Ectodermal cell (in vitro differentiated cells): ENCODE measurements at regions not wholly inside any gene's neighbourhood (a gene's known extent, or its start where the extent isn't known, plus 50 kb on each side); places are given as distances from the start of the nearest gene placed in this dataset.

Experiments used
- H3K27ac ChIP-seq: 2 replicates; pipeline ENCODE4 v1.7.0; 2013; ENCODE audit warnings: mild to moderate bottlenecking, low read depth, low read length; ENCODE audit not compliant: insufficient read depth, poor library complexity, severe bottlenecking
- H3K27me3 ChIP-seq: 2 replicates; pipeline ENCODE4 v1.7.0; 2013; ENCODE audit warnings: mild to moderate bottlenecking, low read length; ENCODE audit not compliant: insufficient read depth, control insufficient read depth, poor library complexity, severe bottlenecking
- H3K36me3 ChIP-seq: one replicate; pipeline ENCODE4 v1.7.0; 2013; ENCODE audit warnings: low read length; ENCODE audit not compliant: control insufficient read depth, insufficient read depth
- H3K4me1 ChIP-seq: one replicate; pipeline ENCODE4 v1.7.0; 2013; ENCODE audit warnings: low read length; ENCODE audit not compliant: control insufficient read depth, insufficient read depth
- H3K4me3 ChIP-seq: 2 replicates; pipeline ENCODE4 v1.7.0; 2013; ENCODE audit warnings: low read depth, low read length, control low read depth; ENCODE audit not compliant: insufficient read depth
- H3K9me3 ChIP-seq: 2 replicates; pipeline ENCODE4 v1.7.0; 2013; ENCODE audit warnings: mild to moderate bottlenecking, low read length, moderate library complexity; ENCODE audit not compliant: control insufficient read depth
- WGBS, 2 experiments: methylation state at CpG; one replicate each; pipeline ENCODE4 v1.1.7; 2013; ENCODE audit warnings: missing lambda C conversion rate in 2 of 2; 5-methylcytosine and 5-hydroxymethylcytosine counted together

GRCh38 chr14:94890785-94891184 lies 120.9 kb upstream of the GSC start:
- Histone ChIP-seq H3K4me3 (no peak overlapping the region), H3K9me3 (no peaks in the 10 kb centered on the region), H3K36me3 (no peaks in the 10 kb centered on the region), H3K4me1 (peaks cover 3% of the 10 kb centered on the region), H3K27ac (no peak overlapping the region), H3K27me3 (peaks cover 62% of the 10 kb centered on the region)
- 91 to 93% methylated on average over 6 of the region's 6 CpGs for WGBS, 2 experiments

DNA sequence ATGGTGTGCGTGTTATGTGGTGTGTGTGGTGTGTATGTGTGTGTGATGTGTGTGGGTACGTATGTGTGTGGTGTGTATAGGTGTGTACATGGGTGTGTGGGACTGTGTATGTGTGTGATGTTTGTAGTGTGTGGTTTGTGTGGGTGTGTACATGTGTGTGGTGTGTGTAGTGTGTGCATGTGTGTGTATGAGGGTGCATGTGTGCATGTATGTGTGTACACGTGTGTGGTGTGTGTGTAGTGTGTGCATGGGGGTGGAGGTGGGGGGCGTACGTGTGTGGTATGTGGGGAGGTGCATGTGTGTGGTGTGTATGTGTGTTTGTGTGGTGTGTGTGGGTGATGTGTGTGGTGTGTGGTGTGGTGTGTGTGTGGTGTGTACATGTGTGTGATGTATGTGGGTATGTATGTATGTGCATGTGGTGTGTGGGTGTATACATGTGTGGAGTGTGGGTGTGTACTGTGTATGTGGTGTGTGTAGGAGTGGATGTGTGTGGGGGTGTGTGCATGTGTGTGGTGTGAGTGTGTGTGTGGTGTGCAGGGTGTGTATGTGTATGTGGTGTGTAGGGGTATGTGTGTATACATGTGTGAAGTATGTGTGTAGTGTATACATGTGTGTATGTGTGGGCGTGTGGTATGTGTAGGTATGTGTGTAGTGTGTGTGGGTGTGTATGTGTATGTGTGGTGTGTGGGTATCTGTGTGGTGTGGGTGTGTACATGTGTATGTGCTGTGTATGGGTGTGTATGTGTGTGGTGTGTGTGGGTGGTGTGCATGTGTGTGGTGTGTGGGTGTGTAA lies 119.8 kb upstream of the GSC start:
- H3K36me3 ChIP-seq: no peaks in the 10 kb centered on the region
- H3K4me3 ChIP-seq: no peak overlapping the region
- peaks cover 52% of the 10 kb centered on the region for H3K27me3 ChIP-seq
- no peak overlapping the region for H3K27ac ChIP-seq
- H3K4me1 ChIP-seq: peaks cover 3% of the 10 kb centered on the region
- WGBS, 2 experiments: 93% methylated on average over 6 of the region's 6 CpGs
- H3K9me3 ChIP-seq: no peaks in the 10 kb centered on the region

DNA sequence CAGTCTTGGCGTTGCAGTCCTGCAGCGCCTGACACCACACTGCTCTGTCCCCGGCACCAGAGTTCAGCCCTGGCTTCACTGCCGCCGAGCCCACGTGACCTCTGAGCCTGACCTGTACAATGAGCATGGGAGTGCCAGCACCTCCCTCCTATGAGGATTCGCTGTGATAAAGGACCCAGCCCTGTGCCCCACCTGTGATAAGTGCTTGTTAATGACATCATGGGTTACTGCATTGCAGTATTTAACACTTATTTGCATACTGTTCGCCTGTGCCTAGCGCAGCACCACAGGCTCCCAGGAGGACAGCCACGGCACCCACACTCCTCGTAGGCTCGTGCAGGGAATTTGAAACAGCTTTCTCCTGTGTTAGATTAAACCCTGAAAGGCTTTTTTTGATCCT lies 118.2 kb upstream of the GSC start:
- 92 to 93% methylated on average over 12 of the region's 12 CpGs for WGBS, 2 experiments
- H3K4me3 ChIP-seq: no peak overlapping the region
- H3K9me3 ChIP-seq: no peaks in the 10 kb centered on the region
- no peak overlapping the region for H3K27ac ChIP-seq
- peaks cover 3% of the 10 kb centered on the region for H3K4me1 ChIP-seq
- no peaks in the 10 kb centered on the region for H3K36me3 ChIP-seq
- peaks cover 52% of the 10 kb centered on the region for H3K27me3 ChIP-seq

DNA sequence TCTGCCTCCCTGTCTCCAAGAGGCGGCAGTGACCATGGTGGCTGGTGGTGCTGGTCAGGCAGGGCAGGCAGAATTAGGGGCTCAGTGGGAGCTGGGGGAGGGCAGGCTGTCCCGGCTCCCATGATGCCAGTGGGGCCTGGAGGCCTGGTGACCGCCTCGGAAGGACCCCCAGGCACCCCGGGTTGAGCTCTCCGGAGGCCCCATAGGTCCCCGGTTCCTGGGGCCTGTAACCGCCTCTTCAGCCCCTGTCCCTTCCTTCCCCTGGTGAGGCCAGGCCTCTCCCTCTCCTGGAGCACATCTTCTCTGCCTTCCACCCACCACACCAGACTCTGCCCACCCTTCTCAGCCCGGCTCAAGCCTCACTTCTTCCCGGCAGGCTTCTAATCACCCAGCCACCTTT lies 117.7 kb upstream of the GSC start:
- Histone ChIP-seq H3K27ac (no peak overlapping the region), H3K36me3 (no peaks in the 10 kb centered on the region), H3K4me1 (no peaks in the 10 kb centered on the region), H3K9me3 (no peaks in the 10 kb centered on the region), H3K4me3 (no peak overlapping the region), H3K27me3 (peaks cover 52% of the 10 kb centered on the region)
- WGBS, 2 experiments: 91 to 93% methylated on average over 10 of the region's 10 CpGs

- Histone ChIP-seq H3K36me3 (no peaks in the 10 kb centered on the region), H3K27ac (no peak overlapping the region), H3K4me1 (no peaks in the 10 kb centered on the region), H3K9me3 (no peaks in the 10 kb centered on the region), H3K4me3 (no peak overlapping the region), H3K27me3 (peaks cover 45% of the 10 kb centered on the region)
- 86 to 89% methylated on average over 7 of the region's 7 CpGs for WGBS, 2 experiments
Measured at GRCh38 chr14:94886931-94887330, 117.0 kb upstream of the GSC start.

GRCh38 chr14:94885481-94886155 lies 115.7 kb upstream of the GSC start:
- Histone ChIP-seq H3K9me3 (no peaks in the 10 kb centered on the region), H3K36me3 (no peaks in the 10 kb centered on the region), H3K4me1 (no peaks in the 10 kb centered on the region), H3K27me3 (peaks cover 32% of the 10 kb centered on the region), H3K27ac (no peak overlapping the region), H3K4me3 (no peak overlapping the region)
- 88 to 89% methylated on average over 5 of the region's 5 CpGs for WGBS, 2 experiments

GRCh38 chr14:94884616-94885230 lies 114.8 kb upstream of the GSC start:
- H3K27me3 ChIP-seq: peaks cover 27% of the 10 kb centered on the region
- no peaks in the 10 kb centered on the region for H3K36me3 ChIP-seq
- no peaks in the 10 kb centered on the region for H3K4me1 ChIP-seq
- H3K9me3 ChIP-seq: no peaks in the 10 kb centered on the region
- no peak overlapping the region for H3K4me3 ChIP-seq
- no peak overlapping the region for H3K27ac ChIP-seq
- WGBS, 2 experiments: 90 to 91% methylated on average over 19 of the region's 19 CpGs

DNA sequence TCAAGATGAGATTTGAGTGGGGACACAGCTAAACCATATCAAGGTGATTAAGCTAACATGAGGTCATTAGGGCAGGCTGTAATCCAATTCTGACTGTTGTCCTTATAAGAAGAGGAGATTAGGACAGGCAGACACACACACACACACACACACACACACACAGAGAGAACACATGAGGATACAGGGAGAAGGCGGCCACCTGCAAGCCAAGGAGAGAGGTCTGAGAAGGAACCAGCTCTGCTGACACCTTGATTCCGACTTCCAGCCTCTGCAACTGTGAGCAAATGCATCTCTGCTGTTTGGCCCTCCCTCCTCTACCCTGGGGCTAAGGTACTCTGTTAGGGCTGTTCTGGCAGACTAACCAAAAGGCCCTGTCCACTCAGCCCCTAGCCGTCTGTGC lies 112.5 kb upstream of the GSC start:
- Histone ChIP-seq H3K4me3 (no peak overlapping the region), H3K27ac (no peak overlapping the region), H3K36me3 (no peaks in the 10 kb centered on the region), H3K27me3 (peaks cover 19% of the 10 kb centered on the region), H3K9me3 (no peaks in the 10 kb centered on the region), H3K4me1 (no peaks in the 10 kb centered on the region)
- WGBS, 2 experiments: 91 to 93% methylated on average over 3 of the region's 3 CpGs

GRCh38 chr14:94880876-94881275 lies 111.0 kb upstream of the GSC start:
- Histone ChIP-seq H3K36me3 (no peaks in the 10 kb centered on the region), H3K4me3 (no peak overlapping the region), H3K27me3 (peaks cover 10% of the 10 kb centered on the region), H3K27ac (no peak overlapping the region), H3K9me3 (no peaks in the 10 kb centered on the region), H3K4me1 (peaks cover 3% of the 10 kb centered on the region)
- 93 to 95% methylated on average over 11 of the region's 11 CpGs for WGBS, 2 experiments

- WGBS, 2 experiments: 93 to 98% methylated on average over 5 of the region's 5 CpGs
- Histone ChIP-seq H3K27me3 (peaks cover 8% of the 10 kb centered on the region), H3K36me3 (no peaks in the 10 kb centered on the region), H3K4me3 (no peak overlapping the region), H3K27ac (no peak overlapping the region), H3K9me3 (no peaks in the 10 kb centered on the region), H3K4me1 (peaks cover 3% of the 10 kb centered on the region)
Measured at GRCh38 chr14:94880106-94880505, 110.2 kb upstream of the GSC start.
